ENCODE measurements at regions not wholly inside any gene's neighbourhood (a gene's known extent, or its start where the extent isn't known, plus 50 kb on each side); places are given as distances from the start of the nearest gene placed in this dataset.
A peak's percentile ranks its signal among the peaks of the same experiment; 100 is the strongest.
"Not testable (repeated sequence)": the region's sequence is repeated elsewhere in the genome, so short reads cannot be mapped to it uniquely, and the experiment has no call there.

- Mint-ChIP-seq H3K27ac (no peak overlapping the region), H3K9me3 (no peaks in the 10 kb centered on the region), H3K27me3 (peaks cover 4 to 29% of the 10 kb centered on the region in 2 donors), H3K4me3 (no peak overlapping the region), H3K4me1 (ENCODE audit: low read depth in 2 of 2) (no peaks in the 10 kb centered on the region), H3K36me3 (no peaks in the 10 kb centered on the region)
- ATAC-seq (no peak), DNase-seq (ENCODE audit: low spot score) (no peak)
These were observed 176.5 kb upstream of the TLE4 start for GRCh38 chr9:79395228-79395627.

- no peak overlapping the region for H3K4me3 Mint-ChIP-seq
- ATAC-seq (no peak), DNase-seq (ENCODE audit: low spot score) (no peak)
- H3K9me3 Mint-ChIP-seq = no peaks in the 10 kb centered on the region
- H3K4me1 Mint-ChIP-seq (ENCODE audit: low read depth in 2 of 2) = no peaks in the 10 kb centered on the region
- no peak overlapping the region for H3K27ac Mint-ChIP-seq
- H3K27me3 Mint-ChIP-seq = peaks cover 4 to 29% of the 10 kb centered on the region in 2 donors
- H3K36me3 Mint-ChIP-seq = no peaks in the 10 kb centered on the region
These were observed 176.0 kb upstream of the TLE4 start for GRCh38 chr9:79395755-79396154.

GRCh38 chr9:79396168-79396567 is 175.6 kb upstream of the TLE4 start:
- Mint-ChIP-seq H3K9me3 (no peaks in the 10 kb centered on the region), H3K27me3 (peaks cover 4 to 29% of the 10 kb centered on the region in 2 donors), H3K27ac (no peak overlapping the region), H3K36me3 (no peaks in the 10 kb centered on the region), H3K4me1 (ENCODE audit: low read depth in 2 of 2) (no peaks in the 10 kb centered on the region), H3K4me3 (no peak overlapping the region)
- DNase-seq (ENCODE audit: low spot score) (no peak), ATAC-seq (no peak)

- Mint-ChIP-seq H3K27me3 (peaks cover 6% of the 10 kb centered on the region in 2 donors), H3K4me1 (ENCODE audit: low read depth in 2 of 2) (no peaks in the 10 kb centered on the region), H3K36me3 (no peaks in the 10 kb centered on the region), H3K9me3 (no peaks in the 10 kb centered on the region), H3K27ac (no peak overlapping the region), H3K4me3 (no peak overlapping the region)
- DNase-seq (ENCODE audit: low spot score) (no peak), ATAC-seq (peak in 1 of 2 donors; percentile 50)
These were observed 168.3 kb upstream of the TLE4 start for GRCh38 chr9:79403495-79403894.

- no peak for DNase-seq (ENCODE audit: low spot score)
These were observed 163.6 kb upstream of the TLE4 start for GRCh38 chr9:79408200-79408599.

GRCh38 chr9:79408617-79409016 is 163.1 kb upstream of the TLE4 start:
- H3K4me1 Mint-ChIP-seq (ENCODE audit: low read depth in 2 of 2) = no peaks in the 10 kb centered on the region
- no peak overlapping the region for H3K4me3 Mint-ChIP-seq
- DNase-seq (ENCODE audit: low spot score) (no peak), ATAC-seq (no peak)
- peaks cover 10 to 14% of the 10 kb centered on the region in 2 donors for H3K27me3 Mint-ChIP-seq
- H3K9me3 Mint-ChIP-seq = no peaks in the 10 kb centered on the region
- H3K27ac Mint-ChIP-seq = no peak overlapping the region
- H3K36me3 Mint-ChIP-seq = no peaks in the 10 kb centered on the region

More at GRCh38 chr9:79408200-79408599, 163.6 kb upstream of the TLE4 start:
- Mint-ChIP-seq H3K27me3 (peaks cover 10 to 14% of the 10 kb centered on the region in 2 donors), H3K27ac (no peak overlapping the region), H3K4me1 (ENCODE audit: low read depth in 2 of 2) (no peaks in the 10 kb centered on the region), H3K4me3 (no peak overlapping the region), H3K9me3 (no peaks in the 10 kb centered on the region), H3K36me3 (no peaks in the 10 kb centered on the region)
- ATAC-seq = no peak

GRCh38 chr9:79409182-79409823 is 162.5 kb upstream of the TLE4 start:
- Mint-ChIP-seq H3K36me3 (no peaks in the 10 kb centered on the region), H3K4me3 (no peak overlapping the region), H3K27me3 (peaks cover 10 to 14% of the 10 kb centered on the region in 2 donors), H3K9me3 (no peaks in the 10 kb centered on the region), H3K27ac (no peak overlapping the region), H3K4me1 (ENCODE audit: low read depth in 2 of 2) (no peaks in the 10 kb centered on the region)
- no peak for ATAC-seq
- no peak for DNase-seq (ENCODE audit: low spot score)

- Mint-ChIP-seq H3K4me3 (no peak overlapping the region), H3K27me3 (peaks cover 3 to 44% of the 10 kb centered on the region in 2 donors), H3K36me3 (peaks cover 15% of the 10 kb centered on the region), H3K27ac (no peak overlapping the region), H3K9me3 (peaks cover 5% of the 10 kb centered on the region), H3K4me1 (ENCODE audit: low read depth in 2 of 2) (no peaks in the 10 kb centered on the region)
- ATAC-seq (no peak), DNase-seq (ENCODE audit: low spot score) (no peak)
These were observed 145.9 kb upstream of the TLE4 start for GRCh38 chr9:79425840-79426239.

- ATAC-seq = no peak
- peaks cover 0 to 26% of the 10 kb centered on the region in 2 donors for H3K27me3 Mint-ChIP-seq
- peaks cover 15% of the 10 kb centered on the region for H3K36me3 Mint-ChIP-seq
These were observed 143.3 kb upstream of the TLE4 start for GRCh38 chr9:79428422-79428821.

GRCh38 chr9:79430619-79431018 is 141.1 kb upstream of the TLE4 start:
- ATAC-seq (no peak), DNase-seq (ENCODE audit: low spot score) (no peak)
- Mint-ChIP-seq H3K27me3 (peaks cover 0 to 31% of the 10 kb centered on the region in 2 donors), H3K4me3 (no peak overlapping the region), H3K27ac (no peak overlapping the region), H3K4me1 (ENCODE audit: low read depth in 2 of 2) (no peaks in the 10 kb centered on the region), H3K36me3 (peaks cover 8% of the 10 kb centered on the region), H3K9me3 (peaks cover 5% of the 10 kb centered on the region)

More at GRCh38 chr9:79428422-79428821, 143.3 kb upstream of the TLE4 start:
- Mint-ChIP-seq H3K4me1 (ENCODE audit: low read depth in 2 of 2) (no peaks in the 10 kb centered on the region), H3K9me3 (peaks cover 5% of the 10 kb centered on the region), H3K4me3 (no peak overlapping the region), H3K27ac (no peak overlapping the region)
- no peak for DNase-seq (ENCODE audit: low spot score)

GRCh38 chr9:79431019-79431679 is 140.6 kb upstream of the TLE4 start:
- Mint-ChIP-seq H3K4me1 (ENCODE audit: low read depth in 2 of 2) (no peaks in the 10 kb centered on the region), H3K4me3 (no peak overlapping the region), H3K27me3 (peaks cover 0 to 25% of the 10 kb centered on the region in 2 donors), H3K27ac (no peak overlapping the region), H3K36me3 (peaks cover 3% of the 10 kb centered on the region), H3K9me3 (peaks cover 1% of the 10 kb centered on the region)
- ATAC-seq (no peak), DNase-seq (ENCODE audit: low spot score) (no peak)

- no peak overlapping the region for H3K4me3 Mint-ChIP-seq
- ATAC-seq (no peak), DNase-seq (ENCODE audit: low spot score) (no peak)
- no peak overlapping the region for H3K27ac Mint-ChIP-seq
- H3K9me3 Mint-ChIP-seq = no peaks in the 10 kb centered on the region
- H3K36me3 Mint-ChIP-seq = no peaks in the 10 kb centered on the region
- H3K27me3 Mint-ChIP-seq = peaks cover 0 to 23% of the 10 kb centered on the region in 2 donors
- no peaks in the 10 kb centered on the region for H3K4me1 Mint-ChIP-seq (ENCODE audit: low read depth in 2 of 2)
These were observed 139.3 kb upstream of the TLE4 start for GRCh38 chr9:79432485-79432884.

- no peak overlapping the region for H3K27ac Mint-ChIP-seq
- H3K9me3 Mint-ChIP-seq = no peaks in the 10 kb centered on the region
- DNase-seq (ENCODE audit: low spot score) (no peak), ATAC-seq (no peak)
- H3K4me3 Mint-ChIP-seq = no peak overlapping the region
- H3K27me3 Mint-ChIP-seq = peaks cover 6 to 23% of the 10 kb centered on the region in 2 donors
- H3K36me3 Mint-ChIP-seq = no peaks in the 10 kb centered on the region
- H3K4me1 Mint-ChIP-seq (ENCODE audit: low read depth in 2 of 2) = peaks cover 0 to 2% of the 10 kb centered on the region in 2 donors
These were observed 138.1 kb upstream of the TLE4 start for GRCh38 chr9:79433703-79434102.

GRCh38 chr9:79439221-79439620 is 132.5 kb upstream of the TLE4 start:
- not testable (repeated sequence) for H3K36me3 Mint-ChIP-seq; H3K4me1 Mint-ChIP-seq (ENCODE audit: low read depth in 2 of 2); DNase-seq (ENCODE audit: low spot score); H3K27ac Mint-ChIP-seq; H3K4me3 Mint-ChIP-seq; ATAC-seq; H3K9me3 Mint-ChIP-seq
- H3K27me3 Mint-ChIP-seq = peaks cover 15 to 16% of the 10 kb centered on the region in 2 donors

All from natural killer cell treated with Interleukin-12 subunit alpha and Interleukin-12 subunit beta and Interleukin-15 and Interleukin-18, amount 100 ng/mL, for 72 hours (primary cell).